ENCODE measurements at regions not wholly inside any gene's neighbourhood (a gene's known extent, or its start where the extent isn't known, plus 50 kb on each side); places are given as distances from the start of the nearest gene placed in this dataset.
A peak's percentile ranks its signal among the peaks of the same experiment; 100 is the strongest.

- H3K79me2 ChIP-seq (ENCODE audit: low read depth), result no peaks in the 10 kb centered on the region
- no peaks in the 10 kb centered on the region for H3F3A ChIP-seq (ENCODE audit: insufficient read depth, low read depth)
- H3K9me3 ChIP-seq (ENCODE audit: insufficient read depth, low read depth), result no peaks in the 10 kb centered on the region
- intact Hi-C loops (cut with micrococcal nuclease; ENCODE audit: unreplicated experiment), result no loop called here
- no peak for DNase-seq
- no peaks in the 10 kb centered on the region for H3K27me3 ChIP-seq (ENCODE audit: insufficient read depth, low read depth)
- H4K20me1 ChIP-seq (ENCODE audit: insufficient read depth), result no peaks in the 10 kb centered on the region
- H3K4me3 ChIP-seq, result no peak overlapping the region
- H3K4me1 ChIP-seq (replicated peaks; ENCODE audit: insufficient read depth), result no peaks in the 10 kb centered on the region
- ChIA-PET POLR2A (ENCODE audit: unreplicated experiment) (no interaction called here), CTCF (no interaction called here)
- no peak overlapping the region for H3K4me2 ChIP-seq
- no peak overlapping the region for H2AFZ ChIP-seq
- H3K9me2 ChIP-seq (ENCODE audit: insufficient read depth), result no peaks in the 10 kb centered on the region
- no peak for TF ChIP-seq CTCF (conservative IDR thresholded peaks at IDR 0.05)
- no peak for TF ChIP-seq EZH2 (IDR thresholded peaks at IDR 0.05; ENCODE audit: low read depth)
- no TSS peak for BruUV-seq (replicated peaks)
- H3K27ac ChIP-seq, result no peak overlapping the region
- H3K36me3 ChIP-seq (ENCODE audit: low read depth), result no peaks in the 10 kb centered on the region
Measured at GRCh38 chr2:53583583-53583982, 184.0 kb upstream of the CHAC2 start.

GRCh38 chr2:53582556-53582955 lies 185.0 kb upstream of the CHAC2 start:
- no peaks in the 10 kb centered on the region for H3K9me3 ChIP-seq (ENCODE audit: insufficient read depth, low read depth)
- H3K4me1 ChIP-seq (replicated peaks; ENCODE audit: insufficient read depth), result no peaks in the 10 kb centered on the region
- no peak for TF ChIP-seq EZH2 (IDR thresholded peaks at IDR 0.05; ENCODE audit: low read depth)
- no peak for TF ChIP-seq CTCF (conservative IDR thresholded peaks at IDR 0.05)
- BruUV-seq (replicated peaks), result no TSS peak
- no peaks in the 10 kb centered on the region for H3K9me2 ChIP-seq (ENCODE audit: insufficient read depth)
- H3K27ac ChIP-seq, result no peak overlapping the region
- intact Hi-C loops (cut with micrococcal nuclease; ENCODE audit: unreplicated experiment), result no loop called here
- H3K36me3 ChIP-seq (ENCODE audit: low read depth), result no peaks in the 10 kb centered on the region
- no peaks in the 10 kb centered on the region for H4K20me1 ChIP-seq (ENCODE audit: insufficient read depth)
- no peaks in the 10 kb centered on the region for H3K27me3 ChIP-seq (ENCODE audit: insufficient read depth, low read depth)
- CTCF ChIA-PET, result no interaction called here
- H3F3A ChIP-seq (ENCODE audit: insufficient read depth, low read depth), result no peaks in the 10 kb centered on the region
- POLR2A ChIA-PET (ENCODE audit: unreplicated experiment), result no interaction called here
- H2AFZ ChIP-seq, result no peak overlapping the region
- DNase-seq, result no peak
- no peak overlapping the region for H3K4me2 ChIP-seq
- H3K4me3 ChIP-seq, result no peak overlapping the region
- no peaks in the 10 kb centered on the region for H3K79me2 ChIP-seq (ENCODE audit: low read depth)

GRCh38 chr2:53576166-53576565 lies 191.4 kb upstream of the CHAC2 start:
- H3K9me2 ChIP-seq (ENCODE audit: insufficient read depth), result no peaks in the 10 kb centered on the region

More at GRCh38 chr2:53576166-53576565, 191.4 kb upstream of the CHAC2 start:
- TF ChIP-seq CTCF (conservative IDR thresholded peaks at IDR 0.05), result no peak
- no peak for TF ChIP-seq EZH2 (IDR thresholded peaks at IDR 0.05; ENCODE audit: low read depth)
- H3K4me1 ChIP-seq (replicated peaks; ENCODE audit: insufficient read depth), result no peaks in the 10 kb centered on the region
- intact Hi-C loops (cut with micrococcal nuclease; ENCODE audit: unreplicated experiment), result no loop called here
- no peaks in the 10 kb centered on the region for H3K9me3 ChIP-seq (ENCODE audit: insufficient read depth, low read depth)
- no peak overlapping the region for H3K27ac ChIP-seq
- no peaks in the 10 kb centered on the region for H3K36me3 ChIP-seq (ENCODE audit: low read depth)
- peak in 1 of 2 experiments; percentile 28 for DNase-seq
- H3K4me2 ChIP-seq, result no peak overlapping the region
- POLR2A ChIA-PET (ENCODE audit: unreplicated experiment), result no interaction called here
- H4K20me1 ChIP-seq (ENCODE audit: insufficient read depth), result no peaks in the 10 kb centered on the region
- no TSS peak for BruUV-seq (replicated peaks)
- H3K4me3 ChIP-seq, result no peak overlapping the region
- H3F3A ChIP-seq (ENCODE audit: insufficient read depth, low read depth), result no peaks in the 10 kb centered on the region
- H3K79me2 ChIP-seq (ENCODE audit: low read depth), result no peaks in the 10 kb centered on the region
- CTCF ChIA-PET, result no interaction called here
- no peaks in the 10 kb centered on the region for H3K27me3 ChIP-seq (ENCODE audit: insufficient read depth, low read depth)
- H2AFZ ChIP-seq, result no peak overlapping the region

Data from PC-9 (cell line).